Hematopoietic multipotent progenitor cell (in vitro differentiated cells): ENCODE measurements at regions not wholly inside any gene's neighbourhood (a gene's known extent, or its start where the extent isn't known, plus 50 kb on each side); places are given as distances from the start of the nearest gene placed in this dataset.

Source experiments
- DNase-seq, 3 donors: peaks; one replicate each; pipeline ENCODE4 v3.0.0-alpha.2; 2011 to 2015; ENCODE audit warnings: low read depth in 2 of 3, low spot score in 2 of 3

- DNase-seq = no peak
Observed at GRCh38 chr19:34825212-34825611, 52.2 kb upstream of the ZNF599 start.

- DNase-seq = no peak
Observed at GRCh38 chr19:34824686-34825085, 51.7 kb upstream of the ZNF599 start.
